ENCODE measurements at regions not wholly inside any gene's neighbourhood (a gene's known extent, or its start where the extent isn't known, plus 50 kb on each side); places are given as distances from the start of the nearest gene placed in this dataset.
"Not testable (repeated sequence)": the region's sequence is repeated elsewhere in the genome, so short reads cannot be mapped to it uniquely, and the experiment has no call there.

- no peak for DNase-seq (ENCODE audit: low read depth in 1 of 2, low spot score in 1 of 2)
These were observed 85.6 kb upstream of the SNX7 start for GRCh38 chr1:98575955-98576354.

DNA sequence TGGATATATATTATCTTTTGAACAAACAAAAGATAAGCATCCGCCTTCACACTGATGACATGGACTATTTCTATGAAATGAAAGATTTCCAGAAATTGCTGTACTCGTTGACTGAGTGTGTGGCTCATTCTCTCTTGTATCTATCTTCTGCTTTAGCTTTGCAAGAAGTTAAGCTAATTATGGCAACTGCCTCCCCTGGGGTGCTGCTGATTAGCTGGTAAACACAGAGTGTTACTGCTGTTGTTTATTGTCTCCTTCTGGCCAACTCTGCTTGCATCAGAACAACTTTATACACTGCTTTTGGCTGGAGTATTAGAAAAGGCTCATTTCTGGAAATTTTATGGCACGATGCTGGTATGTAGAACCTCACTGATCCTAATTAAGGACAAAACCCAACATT is 95.6 kb upstream of the SNX7 start:
- DNase-seq (ENCODE audit: low read depth in 1 of 2, low spot score in 1 of 2): no peak

- no peak for DNase-seq (ENCODE audit: low read depth in 1 of 2, low spot score in 1 of 2)
These were observed 102.2 kb upstream of the SNX7 start for GRCh38 chr1:98559291-98559690.

- DNase-seq (ENCODE audit: low read depth in 1 of 2, low spot score in 1 of 2): no peak
These were observed 103.6 kb upstream of the SNX7 start for GRCh38 chr1:98557895-98558294.

- DNase-seq (ENCODE audit: low read depth in 1 of 2, low spot score in 1 of 2): no peak
These were observed 104.9 kb upstream of the SNX7 start for GRCh38 chr1:98556521-98557158.

GRCh38 chr1:98555814-98556213 is 105.7 kb upstream of the SNX7 start:
- no peak for DNase-seq (ENCODE audit: low read depth in 1 of 2, low spot score in 1 of 2)

- not testable (repeated sequence) for DNase-seq (ENCODE audit: low read depth in 1 of 2, low spot score in 1 of 2)
These were observed 108.9 kb upstream of the SNX7 start for GRCh38 chr1:98552576-98553074.

- DNase-seq (ENCODE audit: low read depth in 1 of 2, low spot score in 1 of 2): no peak
These were observed 111.4 kb upstream of the SNX7 start for GRCh38 chr1:98550076-98550475.

DNA sequence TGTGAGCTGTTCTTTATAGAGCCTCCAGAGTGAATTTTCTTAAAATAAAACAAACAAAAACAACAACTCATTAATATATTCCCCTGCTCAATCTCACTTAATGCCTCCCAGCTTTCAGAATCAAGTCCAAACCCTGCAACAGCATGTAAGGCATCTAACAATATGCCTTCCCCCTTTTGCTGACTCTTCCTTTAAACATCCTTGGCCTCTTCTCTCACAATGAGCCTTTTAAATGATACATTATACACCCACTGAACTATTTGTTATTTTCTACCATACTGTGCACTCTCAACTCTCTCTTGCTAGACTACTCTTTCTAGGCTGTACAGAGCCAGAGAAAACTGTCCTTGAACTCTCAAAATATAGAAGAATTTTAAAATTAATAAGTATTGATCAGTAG is 115.2 kb upstream of the SNX7 start:
- DNase-seq (ENCODE audit: low read depth in 1 of 2, low spot score in 1 of 2): no peak

GRCh38 chr1:98538106-98538505 is 123.4 kb upstream of the SNX7 start:
- no peak for DNase-seq (ENCODE audit: low read depth in 1 of 2, low spot score in 1 of 2)

DNA sequence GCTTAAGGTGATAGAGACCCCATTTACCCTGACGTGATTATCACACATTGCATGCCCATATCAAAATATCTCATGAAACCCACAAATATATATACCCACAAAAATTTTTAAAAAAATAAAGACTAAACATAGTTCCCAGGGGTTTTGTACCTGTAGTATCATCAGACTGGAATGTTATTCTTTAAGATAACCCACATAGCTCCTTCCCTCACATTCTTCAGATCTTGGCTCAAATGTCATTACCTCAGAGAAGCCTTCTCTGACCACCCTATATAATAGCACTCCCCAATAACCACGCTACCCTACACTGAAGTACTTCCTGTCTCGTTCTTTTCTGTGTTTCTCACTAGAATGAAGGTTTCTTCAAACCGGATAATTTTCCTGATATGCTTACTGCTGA is 138.3 kb upstream of the SNX7 start:
- DNase-seq (ENCODE audit: low read depth in 1 of 2, low spot score in 1 of 2): no peak

GRCh38 chr1:98516306-98516705 is 145.2 kb upstream of the SNX7 start:
- no peak for DNase-seq (ENCODE audit: low read depth in 1 of 2, low spot score in 1 of 2)

GRCh38 chr1:98515744-98516143 is 145.8 kb upstream of the SNX7 start:
- DNase-seq (ENCODE audit: low read depth in 1 of 2, low spot score in 1 of 2): no peak

DNA sequence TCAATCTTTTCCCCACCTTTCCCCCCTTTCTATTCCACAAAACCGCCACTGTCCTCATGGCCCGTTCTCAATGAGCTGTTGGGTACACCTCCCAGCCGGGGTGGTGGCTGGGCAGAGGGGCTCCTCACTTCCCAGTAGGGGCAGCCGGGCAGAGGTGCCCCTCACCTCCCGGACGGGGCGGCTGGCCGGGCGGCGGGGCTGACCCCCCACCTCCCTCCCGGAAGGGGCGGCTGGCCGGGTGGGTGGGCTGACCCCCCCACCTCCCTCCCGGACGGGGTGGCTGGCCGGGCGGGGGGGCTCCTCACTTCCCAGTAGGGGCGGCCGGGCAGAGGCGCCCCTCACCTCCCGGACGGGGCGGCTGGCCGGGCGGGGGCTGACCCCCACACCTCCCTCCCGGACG is 149.3 kb upstream of the SNX7 start:
- not testable (repeated sequence) for DNase-seq (ENCODE audit: low read depth in 1 of 2, low spot score in 1 of 2)

DNA sequence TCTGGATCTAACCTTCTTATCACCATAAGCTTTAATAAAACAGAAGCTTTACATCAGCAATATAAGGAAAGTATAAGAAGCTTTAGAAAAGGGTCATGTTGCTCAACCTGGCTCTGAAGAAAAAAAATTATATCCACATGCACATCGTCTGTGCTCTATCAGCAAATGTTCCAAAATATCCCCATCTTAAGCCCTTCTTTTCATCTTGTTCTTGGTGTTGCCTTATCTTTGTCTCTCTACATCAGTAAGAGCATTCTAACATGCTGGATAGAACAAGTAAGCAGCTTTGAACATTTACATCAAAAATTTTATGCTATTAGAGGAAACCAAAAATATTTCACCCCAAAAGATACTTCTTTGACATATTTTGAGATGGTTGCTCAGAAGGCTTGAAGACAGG is 157.8 kb upstream of the SNX7 start:
- no peak for DNase-seq (ENCODE audit: low read depth in 1 of 2, low spot score in 1 of 2)

GRCh38 chr1:98502937-98503336 is 158.6 kb upstream of the SNX7 start:
- no peak for DNase-seq (ENCODE audit: low read depth in 1 of 2, low spot score in 1 of 2)

- no peak for DNase-seq (ENCODE audit: low read depth in 1 of 2, low spot score in 1 of 2)
These were observed 161.2 kb upstream of the SNX7 start for GRCh38 chr1:98500324-98500723.

DNA sequence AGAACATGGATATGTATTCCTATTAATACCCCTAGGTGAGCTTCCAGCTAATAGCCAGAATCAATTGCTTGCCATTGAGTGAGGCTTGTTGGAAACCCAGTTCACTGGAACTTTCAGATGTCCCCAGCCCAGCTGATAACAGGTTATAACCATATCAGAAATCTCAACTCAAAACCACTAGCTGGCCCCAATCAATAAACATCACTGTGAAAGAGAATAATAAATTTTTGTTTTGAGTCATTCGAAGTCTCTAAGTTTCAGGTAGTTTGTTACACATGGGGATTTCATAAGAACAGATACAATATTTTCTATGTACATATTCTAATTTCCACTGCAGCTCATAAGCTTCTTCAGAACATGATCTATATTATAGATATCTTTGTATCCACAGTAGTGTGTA is 162.9 kb upstream of the SNX7 start:
- DNase-seq (ENCODE audit: low read depth in 1 of 2, low spot score in 1 of 2): no peak

DNA sequence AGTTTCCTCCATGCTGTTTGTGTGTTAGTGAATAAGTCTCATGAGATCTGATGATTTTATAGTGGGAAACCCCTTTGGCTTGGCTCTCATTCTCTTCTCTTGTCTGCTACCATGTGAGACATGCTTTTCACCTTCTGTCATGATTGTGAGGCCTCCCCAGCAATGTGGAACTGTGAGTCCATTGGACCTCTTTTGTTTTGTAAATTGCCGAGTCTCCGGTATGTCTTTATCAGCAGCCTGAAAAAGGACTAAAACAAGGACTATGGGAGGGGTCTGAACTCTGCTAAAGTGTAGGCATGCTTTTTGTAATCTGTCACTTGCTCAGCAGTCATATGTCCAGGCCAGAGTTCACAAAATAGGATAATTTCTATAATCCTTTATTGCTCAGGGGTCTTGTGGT is 164.0 kb upstream of the SNX7 start:
- DNase-seq (ENCODE audit: low read depth in 1 of 2, low spot score in 1 of 2): no peak

DNA sequence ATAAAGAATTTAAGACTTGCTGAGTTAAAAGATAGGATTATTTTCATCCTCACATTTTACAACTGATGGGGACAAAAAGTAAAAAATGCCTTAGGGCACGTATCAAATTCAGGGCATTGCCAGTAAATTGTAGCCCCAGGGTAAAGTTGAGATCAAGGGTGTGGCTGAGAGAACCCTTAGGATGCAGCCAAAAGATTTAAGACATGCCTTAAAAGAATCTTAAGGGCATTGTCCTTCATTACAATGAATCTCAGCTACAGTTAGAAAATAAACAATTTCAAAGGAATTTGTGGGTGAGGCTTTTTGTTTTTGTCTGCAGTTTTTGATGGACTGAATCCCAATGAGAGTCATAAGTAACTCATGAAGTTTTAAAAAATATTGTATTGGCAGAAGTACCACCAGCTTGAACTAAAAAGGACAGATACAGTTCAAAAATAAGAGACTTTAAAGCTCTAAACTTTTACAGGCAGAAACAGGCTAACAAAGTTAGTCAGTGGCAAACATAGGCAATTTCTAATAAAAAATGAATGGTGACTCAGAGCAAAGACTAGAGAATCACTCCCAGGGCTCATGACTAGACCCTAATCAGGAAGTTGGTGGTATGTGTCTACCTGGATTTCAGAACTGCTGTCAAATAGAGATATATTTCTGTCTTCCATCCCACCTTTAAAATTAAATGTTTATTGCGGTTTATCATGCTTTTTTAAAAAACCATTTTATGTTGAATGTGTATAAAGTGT is 165.1 kb upstream of the SNX7 start:
- no peak for DNase-seq (ENCODE audit: low read depth in 1 of 2, low spot score in 1 of 2)

DNA sequence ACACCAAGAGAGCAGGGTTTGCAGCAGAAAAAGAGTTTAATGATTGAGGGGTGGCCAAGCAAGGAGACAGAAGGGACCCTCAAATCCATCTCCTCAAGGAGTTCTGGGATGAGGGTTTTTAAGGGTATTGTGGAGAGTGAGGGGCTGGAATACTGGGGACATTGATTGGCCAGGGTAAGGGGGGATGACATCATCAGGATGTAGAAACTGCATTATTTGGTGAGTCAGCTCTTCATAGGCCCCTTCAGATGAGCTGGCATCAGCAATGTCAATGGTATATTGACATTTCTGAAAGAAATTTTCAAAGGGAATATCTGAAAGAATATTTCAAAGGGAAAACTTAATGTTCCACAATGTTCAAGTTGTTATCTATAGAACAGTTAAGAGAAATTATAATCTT is 168.1 kb upstream of the SNX7 start:
- no peak for DNase-seq (ENCODE audit: low read depth in 1 of 2, low spot score in 1 of 2)

DNA sequence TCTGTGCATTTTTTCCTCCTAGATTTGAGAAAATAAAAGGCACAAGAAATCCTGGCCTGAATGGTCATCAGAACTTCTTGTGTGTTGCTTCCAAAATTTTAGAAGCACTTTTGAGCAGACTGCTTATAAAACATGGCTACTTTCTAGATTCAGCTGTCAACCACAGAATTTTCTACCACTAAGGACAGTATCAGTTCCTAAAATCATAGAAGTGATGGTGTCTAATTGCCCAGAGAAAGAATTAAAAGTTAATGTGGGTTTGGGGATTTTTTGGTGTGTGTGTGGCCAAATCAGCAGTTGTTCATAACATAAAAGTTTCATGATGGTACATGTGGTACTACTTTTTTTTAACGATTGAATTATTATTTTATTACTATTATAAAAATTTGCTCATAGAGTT is 171.4 kb upstream of the SNX7 start:
- no peak for DNase-seq (ENCODE audit: low read depth in 1 of 2, low spot score in 1 of 2)

- no peak for DNase-seq (ENCODE audit: low read depth in 1 of 2, low spot score in 1 of 2)
These were observed 173.9 kb upstream of the SNX7 start for GRCh38 chr1:98487620-98488019.

All from stimulated activated CD4-positive, alpha-beta T cell treated with anti-CD3 and anti-CD28 coated beads, Interleukin-15, amount 100 ng/mL, for 1 hour (primary cell).